K562 (cell line): ENCODE measurements at regions not wholly inside any gene's neighbourhood (a gene's known extent, or its start where the extent isn't known, plus 50 kb on each side); places are given as distances from the start of the nearest gene placed in this dataset.

Source experiments
- ATAC-seq: fragments of 200-7000 bp; cut with Tn5 transposase; 3 replicates; pipeline ENCODE4 v1.9.1; 2020; ENCODE audit warnings: moderate library complexity
- BruUV-seq: library from RNA; stranded (reverse); fragments of 400-500 nt; replicated peaks from 2 replicates; lab custom pipeline; 2021; lab: Mats Ljungman, UMichigan
- CTCF ChIA-PET: fragments of 300-600 bp; formaldehyde crosslinking; extraction: SDS; loops from one replicate; lab custom pipeline; 2021; ENCODE audit warnings: low intra/inter-chr PET ratio; lab: Yijun Ruan, JAX
- POLR2A ChIA-PET: fragments of 300-600, 350-650 bp; sonication (Branson Sonifier 250); formaldehyde crosslinking; extraction: SDS; loops from one replicate; lab custom pipeline; 2021; ENCODE audit warnings: antibody characterized with exemption, inconsistent platforms; lab: Yijun Ruan, JAX
- DNase-seq, 4 experiments: peaks; one replicate each; pipeline versions ENCODE4 v3.0.0 to v3.0.0-alpha.2; 2011 to 2018; ENCODE audit warnings: low spot score in 3 of 4, mixed read lengths in 3 of 4; ENCODE audit errors: extremely low read depth in 1 of 4
- FAIRE-seq: peaks from 2 replicates; lab custom pipeline; 2011; peaks lifted over from hg19 to GRCh38; lab: Jason Lieb, UNC
- H2AFZ ChIP-seq: 2 replicates; pipeline ENCODE4 v1.6.0; 2011; ENCODE audit warnings: low read depth, low read length, control low read depth, inconsistent platforms
- H3K27ac ChIP-seq: fragments of 200-600 bp; 3 replicates; pipeline ENCODE4 v1.8.0; 2011; ENCODE audit warnings: low read depth, mild to moderate bottlenecking, control low read depth, inconsistent platforms, low read length, moderate library complexity, mixed read lengths; ENCODE audit errors: extremely low read depth
- H3K27me3 ChIP-seq, 2 experiments: fragments of 300-600 bp in 1 of 2; 2 replicates in 1 of 2; 3 replicates in 1 of 2; pipeline versions ENCODE4 v1.6.0 to v1.8.0; 2011; ENCODE audit warnings: inconsistent platforms in 2 of 2, low read length in 2 of 2, mild to moderate bottlenecking in 1 of 2, mixed read lengths in 1 of 2, moderate library complexity in 1 of 2; ENCODE audit not compliant: control insufficient read depth in 2 of 2, insufficient read depth in 2 of 2
- H3K36me3 ChIP-seq: fragments of 300-600 bp; 3 replicates; pipeline ENCODE4 v1.8.0; 2011; ENCODE audit warnings: mild to moderate bottlenecking, low read length, inconsistent platforms; ENCODE audit not compliant: control insufficient read depth, insufficient read depth
- H3K4me1 ChIP-seq, 2 experiments: fragments of 200-600 bp in 1 of 2; replicated peaks in 1 of 2; 2 replicates in 1 of 2; 3 replicates in 1 of 2; pipeline versions ENCODE4 v1.5.1 to v1.8.0; 2011; ENCODE audit warnings: inconsistent platforms in 2 of 2, low read length in 2 of 2, mild to moderate bottlenecking in 1 of 2, mixed read lengths in 1 of 2, moderate library complexity in 1 of 2; ENCODE audit not compliant: control insufficient read depth in 2 of 2, insufficient read depth in 2 of 2
- H3K4me2 ChIP-seq: 2 replicates; pipeline ENCODE4 v1.6.1; 2011; ENCODE audit warnings: low read length, control low read depth, inconsistent platforms, mixed read lengths; ENCODE audit not compliant: insufficient read depth
- H3K4me3 ChIP-seq: fragments of 200-600 bp; sonication (generic), shearing (Covaris generic); 2 replicates; pipeline ENCODE4 v1.5.1; 2016; ENCODE audit warnings: control low read depth, inconsistent platforms
- H3K79me2 ChIP-seq: fragments of 200-600 bp; 3 replicates; pipeline ENCODE4 v1.8.0; 2011; ENCODE audit warnings: low read length, inconsistent platforms; ENCODE audit not compliant: control insufficient read depth, insufficient read depth
- H3K9ac ChIP-seq, 2 experiments: 2 replicates each; pipeline versions ENCODE4 v1.6.0 to v1.6.1; 2011; ENCODE audit warnings: low read depth in 2 of 2, low read length in 2 of 2, control low read depth in 1 of 2, inconsistent platforms in 1 of 2, mild to moderate bottlenecking in 1 of 2, mixed read lengths in 1 of 2; ENCODE audit not compliant: insufficient read depth in 1 of 2
- H3K9me1 ChIP-seq: one replicate; pipeline ENCODE4 v1.6.0; 2011; ENCODE audit warnings: inconsistent platforms, mild to moderate bottlenecking, low read length, moderate library complexity; ENCODE audit not compliant: control insufficient read depth, insufficient read depth
- H3K9me3 ChIP-seq: replicated peaks from 2 replicates; pipeline ENCODE4 v1.5.1; 2011; ENCODE audit warnings: low read depth, low read length, inconsistent platforms; ENCODE audit not compliant: control insufficient read depth, insufficient read depth
- H4K20me1 ChIP-seq: replicated peaks from 2 replicates; pipeline ENCODE4 v1.6.1; 2011; ENCODE audit warnings: low read length, inconsistent platforms, mixed read lengths; ENCODE audit not compliant: control insufficient read depth, insufficient read depth
- AFF1 ChIP-seq, 2 experiments: fragments of 450-650 bp; IDR thresholded peaks; 2 replicates each; pipeline ENCODE4 v1.6.1; 2018; ENCODE audit warnings: mild to moderate bottlenecking in 2 of 2, low read depth in 1 of 2; ENCODE audit not compliant: partially characterized antibody in 2 of 2
- CAMTA2 ChIP-seq: fragments of 250-450 bp; sonication (Bioruptor Pico); conservative IDR thresholded peaks from 2 replicates; pipeline ENCODE4 v1.5.1; 2022
- EHMT2 ChIP-seq: fragments of 450-650 bp; IDR thresholded peaks from 2 replicates; pipeline ENCODE4 v1.6.1; 2018; ENCODE audit warnings: antibody characterized with exemption
- MCM5 ChIP-seq: fragments of 450-650 bp; IDR thresholded peaks from 2 replicates; pipeline ENCODE4 v1.6.1; 2016; ENCODE audit warnings: low read depth
- NR2F6 ChIP-seq: fragments of 450-650 bp; formaldehyde crosslinking; IDR thresholded peaks from 2 replicates; pipeline ENCODE4 v1.4.0; 2020; ENCODE audit warnings: mild to moderate bottlenecking
- SPI1 ChIP-seq: IDR thresholded peaks from 2 replicates; pipeline ENCODE4 v1.6.1; 2011; ENCODE audit warnings: low read depth, low read length, control low read depth, borderline replicate concordance
- ZNF589 ChIP-seq: fragments of 200-800 bp; sonication (Bioruptor generic); IDR thresholded peaks from 2 replicates; pipeline ENCODE4 v1.6.1; 2016; ENCODE audit warnings: low read depth, missing genetic modification characterization, missing compliant biosample characterization
- WGBS: fragments of 100-300 bp; shearing (Covaris generic); methylation state at CpG from one replicate; pipeline ENCODE4 v1.1.6; 2016; ENCODE audit warnings: low coverage, mixed read lengths; ENCODE audit not compliant: insufficient coverage; ENCODE audit errors: missing lambda C conversion rate; 5-methylcytosine and 5-hydroxymethylcytosine counted together
- in situ Hi-C: fragments of 300-500 bp; cut with MboI; formaldehyde crosslinking; loops from 4 replicates; pipeline ENCODE4 v1.15.0; 2018; ENCODE audit warnings: inconsistent platforms, mixed read lengths
- intact Hi-C: fragments of 100-400 bp; cut with micrococcal nuclease; formaldehyde crosslinking; loops from 2 replicates; pipeline ENCODE4 v1.14.2; 2022
- TF ChIP-seq, protein P1 (sequence below): fragments of 450-650 bp; formaldehyde crosslinking; IDR thresholded peaks from 2 replicates; pipeline ENCODE4 v1.4.0; 2020; ENCODE audit warnings: mild to moderate bottlenecking
- TF ChIP-seq, protein P2 (sequence below): fragments of 450-650 bp; IDR thresholded peaks from 2 replicates; pipeline ENCODE4 v1.6.1; 2016; ENCODE audit warnings: antibody characterized with exemption

GRCh38 chr1:219697682-219698081, 84.8 kb upstream of the ZC3H11B start (continued):
- no peak for TF ChIP-seq AFF1 (IDR thresholded peaks at IDR 0.05; ENCODE audit: low read depth in 1 of 2, partially characterized antibody in 2 of 2)
- no peak for TF ChIP-seq NR2F6 (CRISPR knock-in tag)
- TF ChIP-seq, all 486 proteins: peak for 0

GRCh38 chr1:219692981-219693380, 80.1 kb upstream of the ZC3H11B start:
- H3K79me2 ChIP-seq, result no peaks in the 10 kb centered on the region
- no peaks in the 10 kb centered on the region for H3K27me3 ChIP-seq
- ATAC-seq, result no peak
- H3K9me1 ChIP-seq, result no peaks in the 10 kb centered on the region
- ChIA-PET POLR2A (no interaction called here), CTCF (no interaction called here)
- no peak for FAIRE-seq
- no peak overlapping the region for H3K4me2 ChIP-seq
- DNase-seq, result no peak
- H3K4me3 ChIP-seq, result no peak overlapping the region
- H3K36me3 ChIP-seq, result no peaks in the 10 kb centered on the region
- no peak overlapping the region for H2AFZ ChIP-seq
- H4K20me1 ChIP-seq, result no peaks in the 10 kb centered on the region
- H3K4me1 ChIP-seq, result no peaks in the 10 kb centered on the region
- in situ Hi-C loops, result no loop called here
- no TSS peak for BruUV-seq
- WGBS, result 0% methylated on average over 2 of the region's 2 CpGs
- no peak overlapping the region for H3K27ac ChIP-seq
- H3K9me3 ChIP-seq, result no peaks in the 10 kb centered on the region
- intact Hi-C loops, result no loop called here
- no peak overlapping the region for H3K9ac ChIP-seq
- TF ChIP-seq SPI1 (no peak), ZNF589 (CRISPR knock-in tag) (no peak), CAMTA2 (CRISPR knock-in tag) (no peak), MCM5 (no peak), EHMT2 (no peak)
- TF ChIP-seq, protein P1, sequence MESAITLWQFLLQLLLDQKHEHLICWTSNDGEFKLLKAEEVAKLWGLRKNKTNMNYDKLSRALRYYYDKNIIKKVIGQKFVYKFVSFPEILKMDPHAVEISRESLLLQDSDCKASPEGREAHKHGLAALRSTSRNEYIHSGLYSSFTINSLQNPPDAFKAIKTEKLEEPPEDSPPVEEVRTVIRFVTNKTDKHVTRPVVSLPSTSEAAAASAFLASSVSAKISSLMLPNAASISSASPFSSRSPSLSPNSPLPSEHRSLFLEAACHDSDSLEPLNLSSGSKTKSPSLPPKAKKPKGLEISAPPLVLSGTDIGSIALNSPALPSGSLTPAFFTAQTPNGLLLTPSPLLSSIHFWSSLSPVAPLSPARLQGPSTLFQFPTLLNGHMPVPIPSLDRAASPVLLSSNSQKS (CRISPR knock-in tag), result no peak
- TF ChIP-seq, protein P2, sequence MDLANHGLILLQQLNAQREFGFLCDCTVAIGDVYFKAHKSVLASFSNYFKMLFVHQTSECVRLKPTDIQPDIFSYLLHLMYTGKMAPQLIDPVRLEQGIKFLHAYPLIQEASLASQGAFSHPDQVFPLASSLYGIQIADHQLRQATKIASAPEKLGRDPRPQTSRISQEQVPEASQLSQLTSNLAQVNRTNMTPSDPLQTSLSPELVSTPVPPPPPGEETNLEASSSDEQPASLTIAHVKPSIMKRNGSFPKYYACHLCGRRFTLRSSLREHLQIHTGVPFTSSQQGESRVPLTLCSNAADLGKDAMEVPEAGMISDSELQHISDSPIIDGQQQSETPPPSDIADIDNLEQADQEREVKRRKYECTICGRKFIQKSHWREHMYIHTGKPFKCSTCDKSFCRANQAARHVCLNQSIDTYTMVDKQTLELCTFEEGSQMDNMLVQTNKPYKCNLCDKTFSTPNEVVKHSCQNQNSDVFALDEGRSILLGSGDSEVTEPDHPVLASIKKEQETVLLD, result no peak
